OCI-LY7 (cell line): ENCODE measurements at regions not wholly inside any gene's neighbourhood (a gene's known extent, or its start where the extent isn't known, plus 50 kb on each side); places are given as distances from the start of the nearest gene placed in this dataset.

Source experiments
- BruUV-seq: library from RNA; stranded (reverse); fragments of 400-500 nt; replicated peaks from 2 replicates; lab custom pipeline; 2021; lab: Mats Ljungman, UMichigan
- CTCF ChIA-PET: fragments of 300-600 bp; sonication (Branson Sonifier 250); formaldehyde crosslinking; loops from one replicate; lab custom pipeline; 2022; ENCODE audit warnings: antibody characterized with exemption; ENCODE audit not compliant: unreplicated experiment; lab: Charles Lee
- POLR2A ChIA-PET: fragments of 300-600 bp; sonication (Branson Sonifier 250); formaldehyde crosslinking; loops from one replicate; lab custom pipeline; 2022; ENCODE audit warnings: antibody characterized with exemption; lab: Charles Lee
- DNase-seq: peaks from one replicate; pipeline ENCODE4 v3.0.0-alpha.2; 2015; ENCODE audit warnings: low spot score
- H2AFZ ChIP-seq: fragments of 200-600 bp; sonication (generic), shearing (Covaris generic); 2 replicates; pipeline ENCODE4 v1.6.1; 2014; ENCODE audit warnings: mild to moderate bottlenecking, antibody characterized with exemption, low read length, moderate library complexity
- H3K27ac ChIP-seq: fragments of 200-600 bp; sonication (generic); 2 replicates; pipeline ENCODE4 v1.5.1; 2014; ENCODE audit warnings: mixed run types, low read depth, mild to moderate bottlenecking, moderate library complexity, low read length, inconsistent platforms; ENCODE audit not compliant: poor library complexity, severe bottlenecking
- H3K36me3 ChIP-seq: fragments of 200-600 bp; sonication (generic); 2 replicates; pipeline ENCODE4 v1.6.1; 2014; ENCODE audit warnings: mild to moderate bottlenecking, antibody characterized with exemption, low read length, moderate library complexity, mixed read lengths; ENCODE audit not compliant: insufficient read depth
- H3K4me1 ChIP-seq: fragments of 200-600 bp; sonication (generic); 2 replicates; pipeline ENCODE4 v1.5.1; 2014; ENCODE audit warnings: mild to moderate bottlenecking, low read length; ENCODE audit not compliant: insufficient read depth, poor library complexity, severe bottlenecking
- H3K4me2 ChIP-seq: fragments of 200-600 bp; sonication (generic); 2 replicates; pipeline ENCODE4 v1.6.1; 2014; ENCODE audit warnings: mild to moderate bottlenecking, low read length
- H3K4me3 ChIP-seq: fragments of 200-600 bp; sonication (generic); 2 replicates; pipeline ENCODE4 v1.5.1; 2014; ENCODE audit warnings: mild to moderate bottlenecking, low read depth, low read length; ENCODE audit not compliant: poor library complexity, severe bottlenecking
- H3K79me2 ChIP-seq: fragments of 200-600 bp; sonication (generic); 2 replicates; pipeline ENCODE4 v1.6.1; 2016; ENCODE audit warnings: low read depth, mild to moderate bottlenecking, low read length, moderate library complexity, mixed read lengths; ENCODE audit not compliant: insufficient read depth
- H3K9me2 ChIP-seq: fragments of 200-600 bp; sonication (generic); 2 replicates; pipeline ENCODE4 v1.6.1; 2016; ENCODE audit warnings: mild to moderate bottlenecking, low read length, mixed read lengths; ENCODE audit not compliant: insufficient read depth
- H3K9me3 ChIP-seq: fragments of 200-600 bp; sonication (generic); 2 replicates; pipeline ENCODE4 v1.6.1; 2014; ENCODE audit warnings: mild to moderate bottlenecking, mixed run types, low read length, mixed read lengths
- H4K20me1 ChIP-seq: fragments of 200-600 bp; sonication (generic); 2 replicates; pipeline ENCODE4 v1.6.1; 2014; ENCODE audit warnings: mild to moderate bottlenecking, antibody characterized with exemption, low read length, moderate library complexity, mixed read lengths; ENCODE audit not compliant: insufficient read depth
- EZH2phosphoT487 ChIP-seq: fragments of 200-600 bp; sonication (generic); IDR thresholded peaks from 2 replicates; pipeline ENCODE4 v1.6.1; 2018; ENCODE audit warnings: low read depth, borderline replicate concordance, mild to moderate bottlenecking, mixed run types, antibody characterized with exemption, low read length, moderate library complexity, mixed read lengths
- intact Hi-C: fragments of 100-400 bp; cut with micrococcal nuclease; formaldehyde crosslinking; loops from one replicate; pipeline ENCODE4 v1.10.0; 2022; ENCODE audit not compliant: unreplicated experiment
- TF ChIP-seq, protein P1 (sequence below): fragments of 200-600 bp; sonication (generic); conservative IDR thresholded peaks from 2 replicates; pipeline ENCODE4 v1.5.1; 2014; ENCODE audit warnings: mild to moderate bottlenecking, antibody characterized with exemption, low read length, moderate library complexity, mixed read lengths

DNA sequence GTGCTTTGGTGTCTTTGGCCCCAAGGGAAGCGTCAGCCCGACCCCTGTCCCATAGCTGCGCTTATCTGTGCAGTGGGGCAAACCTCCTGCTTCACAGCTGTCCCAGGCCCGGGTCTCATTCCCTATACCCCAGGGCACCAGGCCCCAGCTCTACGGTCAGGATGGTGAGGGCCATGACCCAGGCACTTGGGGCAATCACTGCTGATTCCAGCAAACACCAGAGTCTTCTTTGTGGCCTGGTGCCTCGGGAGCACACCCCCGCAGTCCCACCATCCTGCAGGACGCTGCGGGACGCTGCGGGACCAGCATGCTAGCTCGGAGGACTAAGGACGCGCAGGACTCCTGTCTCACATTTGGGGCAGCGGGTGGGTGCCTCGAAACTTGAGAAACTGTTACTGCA, 116.9 kb upstream of the HDAC4 start:
- Histone ChIP-seq H3K9me3 (no peaks in the 10 kb centered on the region), H3K79me2 (no peaks in the 10 kb centered on the region), H3K4me2 (no peak overlapping the region), H2AFZ (no peak overlapping the region), H3K36me3 (no peaks in the 10 kb centered on the region), H3K27ac (no peak overlapping the region), H3K4me3 (no peak overlapping the region), H4K20me1 (no peaks in the 10 kb centered on the region), H3K9me2 (no peaks in the 10 kb centered on the region), H3K4me1 (no peaks in the 10 kb centered on the region)
- ChIA-PET CTCF (interaction anchor here (0.6 kb wide), 2 partner anchors 123 to 262 kb away, joined by 3 read pairs; no protein-coding TSS in a partner anchor), POLR2A (no interaction called here)
- DNase-seq: no peak
- BruUV-seq: no TSS peak
- TF ChIP-seq, protein P1, sequence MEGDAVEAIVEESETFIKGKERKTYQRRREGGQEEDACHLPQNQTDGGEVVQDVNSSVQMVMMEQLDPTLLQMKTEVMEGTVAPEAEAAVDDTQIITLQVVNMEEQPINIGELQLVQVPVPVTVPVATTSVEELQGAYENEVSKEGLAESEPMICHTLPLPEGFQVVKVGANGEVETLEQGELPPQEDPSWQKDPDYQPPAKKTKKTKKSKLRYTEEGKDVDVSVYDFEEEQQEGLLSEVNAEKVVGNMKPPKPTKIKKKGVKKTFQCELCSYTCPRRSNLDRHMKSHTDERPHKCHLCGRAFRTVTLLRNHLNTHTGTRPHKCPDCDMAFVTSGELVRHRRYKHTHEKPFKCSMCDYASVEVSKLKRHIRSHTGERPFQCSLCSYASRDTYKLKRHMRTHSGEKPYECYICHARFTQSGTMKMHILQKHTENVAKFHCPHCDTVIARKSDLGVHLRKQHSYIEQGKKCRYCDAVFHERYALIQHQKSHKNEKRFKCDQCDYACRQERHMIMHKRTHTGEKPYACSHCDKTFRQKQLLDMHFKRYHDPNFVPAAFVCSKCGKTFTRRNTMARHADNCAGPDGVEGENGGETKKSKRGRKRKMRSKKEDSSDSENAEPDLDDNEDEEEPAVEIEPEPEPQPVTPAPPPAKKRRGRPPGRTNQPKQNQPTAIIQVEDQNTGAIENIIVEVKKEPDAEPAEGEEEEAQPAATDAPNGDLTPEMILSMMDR: no peak
- no peak for TF ChIP-seq EZH2phosphoT487
- intact Hi-C loops: no loop called here

DNA sequence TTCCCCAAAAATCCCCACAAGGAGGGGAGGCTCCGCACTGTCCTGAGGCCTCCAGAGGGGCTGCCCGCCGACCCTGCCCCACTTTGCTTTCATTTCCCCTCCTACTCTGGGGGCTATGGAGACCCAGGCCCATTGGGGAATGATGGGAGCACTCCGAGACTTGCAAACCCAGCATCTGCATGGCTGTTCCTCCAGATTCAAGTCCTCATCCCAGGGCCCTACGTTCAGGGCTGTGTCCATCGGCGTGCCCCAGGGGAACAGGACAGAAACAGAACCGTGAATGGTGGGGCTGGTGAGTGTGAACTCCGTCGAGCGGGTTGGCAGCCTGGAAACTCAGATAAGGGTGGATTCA, 116.1 kb upstream of the HDAC4 start:
- no peak overlapping the region for H3K27ac ChIP-seq
- H2AFZ ChIP-seq: no peak overlapping the region
- no peak overlapping the region for H3K4me2 ChIP-seq
- no peak for DNase-seq
- H3K4me1 ChIP-seq: no peaks in the 10 kb centered on the region
- H3K9me2 ChIP-seq: no peaks in the 10 kb centered on the region
- no peaks in the 10 kb centered on the region for H3K9me3 ChIP-seq
- TF ChIP-seq, protein P1: no peak
- TF ChIP-seq EZH2phosphoT487: no peak
- intact Hi-C loops: no loop called here
- no peaks in the 10 kb centered on the region for H3K79me2 ChIP-seq
- no peaks in the 10 kb centered on the region for H3K36me3 ChIP-seq
- no TSS peak for BruUV-seq
- ChIA-PET POLR2A (no interaction called here), CTCF (interaction anchor here (0.6 kb wide), 1 partner anchor 123 kb away, joined by 3 read pairs; no protein-coding TSS in a partner anchor)
- no peaks in the 10 kb centered on the region for H4K20me1 ChIP-seq
- H3K4me3 ChIP-seq: no peak overlapping the region

DNA sequence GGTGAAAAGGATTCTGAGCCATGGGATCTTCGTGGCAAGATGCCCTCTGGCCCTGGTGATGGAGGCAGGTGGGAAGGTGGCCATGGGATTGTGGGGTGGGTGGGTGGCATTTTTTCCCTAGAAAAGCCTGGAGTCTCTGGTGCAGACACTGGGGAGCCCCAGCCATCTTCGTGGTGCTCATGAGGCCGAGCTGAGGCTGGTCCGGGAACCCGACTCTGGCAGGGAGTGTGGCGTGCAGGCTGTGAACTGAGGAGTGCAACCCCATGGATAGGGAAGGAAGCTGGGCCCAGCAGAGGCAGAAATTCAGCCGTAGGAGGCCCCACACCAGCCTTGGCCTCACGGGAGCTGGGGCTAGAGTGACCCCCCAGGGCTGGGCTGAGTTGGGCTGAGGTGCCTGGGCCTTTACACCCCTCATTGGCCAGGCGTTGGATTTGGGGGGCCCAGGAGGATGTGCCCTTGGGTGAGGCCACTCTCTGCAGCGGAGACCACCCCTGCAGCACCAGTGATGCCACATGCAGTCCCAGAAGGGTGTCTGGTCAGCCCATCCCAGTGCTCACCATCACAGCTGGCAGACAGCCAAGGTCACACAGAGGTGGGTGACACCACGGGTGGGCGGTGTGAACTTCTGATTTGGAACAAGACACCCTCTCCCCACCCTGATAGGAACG, 115.6 kb upstream of the HDAC4 start:
- no peaks in the 10 kb centered on the region for H3K79me2 ChIP-seq
- BruUV-seq: no TSS peak
- H3K9me2 ChIP-seq: no peaks in the 10 kb centered on the region
- no peaks in the 10 kb centered on the region for H4K20me1 ChIP-seq
- intact Hi-C loops: no loop called here
- ChIA-PET POLR2A (no interaction called here), CTCF (no interaction called here)
- DNase-seq: no peak
- no peaks in the 10 kb centered on the region for H3K36me3 ChIP-seq
- H3K4me1 ChIP-seq: no peaks in the 10 kb centered on the region
- H3K9me3 ChIP-seq: no peaks in the 10 kb centered on the region
- no peak overlapping the region for H3K27ac ChIP-seq
- TF ChIP-seq EZH2phosphoT487: no peak
- TF ChIP-seq, protein P1: no peak
- H2AFZ ChIP-seq: no peak overlapping the region
- H3K4me3 ChIP-seq: no peak overlapping the region
- H3K4me2 ChIP-seq: no peak overlapping the region
